ENCODE measurements at regions not wholly inside any gene's neighbourhood (a gene's known extent, or its start where the extent isn't known, plus 50 kb on each side); places are given as distances from the start of the nearest gene placed in this dataset.
"Not testable (repeated sequence)": the region's sequence is repeated elsewhere in the genome, so short reads cannot be mapped to it uniquely, and the experiment has no call there.

DNA sequence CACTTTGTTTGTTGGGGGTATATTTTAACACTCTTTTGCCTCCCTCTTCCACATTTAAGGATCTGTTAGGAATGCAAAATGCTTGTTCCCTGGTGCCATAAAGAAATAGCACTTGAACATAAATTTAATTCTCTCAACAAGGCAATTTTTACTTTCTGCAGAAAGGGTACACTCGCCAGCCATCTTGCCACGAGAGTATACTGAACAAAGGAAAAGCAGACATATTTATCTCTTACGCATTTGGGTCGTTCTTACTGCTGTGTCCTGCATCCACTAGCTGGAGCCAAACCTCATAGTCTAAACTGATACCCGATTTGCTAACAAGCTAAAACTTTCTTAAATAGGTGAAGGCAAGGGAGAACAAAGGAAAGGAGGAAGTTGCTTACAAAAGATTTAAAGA, 129.5 kb downstream of the B3GNT2 start:
- no peak for DNase-seq

DNA sequence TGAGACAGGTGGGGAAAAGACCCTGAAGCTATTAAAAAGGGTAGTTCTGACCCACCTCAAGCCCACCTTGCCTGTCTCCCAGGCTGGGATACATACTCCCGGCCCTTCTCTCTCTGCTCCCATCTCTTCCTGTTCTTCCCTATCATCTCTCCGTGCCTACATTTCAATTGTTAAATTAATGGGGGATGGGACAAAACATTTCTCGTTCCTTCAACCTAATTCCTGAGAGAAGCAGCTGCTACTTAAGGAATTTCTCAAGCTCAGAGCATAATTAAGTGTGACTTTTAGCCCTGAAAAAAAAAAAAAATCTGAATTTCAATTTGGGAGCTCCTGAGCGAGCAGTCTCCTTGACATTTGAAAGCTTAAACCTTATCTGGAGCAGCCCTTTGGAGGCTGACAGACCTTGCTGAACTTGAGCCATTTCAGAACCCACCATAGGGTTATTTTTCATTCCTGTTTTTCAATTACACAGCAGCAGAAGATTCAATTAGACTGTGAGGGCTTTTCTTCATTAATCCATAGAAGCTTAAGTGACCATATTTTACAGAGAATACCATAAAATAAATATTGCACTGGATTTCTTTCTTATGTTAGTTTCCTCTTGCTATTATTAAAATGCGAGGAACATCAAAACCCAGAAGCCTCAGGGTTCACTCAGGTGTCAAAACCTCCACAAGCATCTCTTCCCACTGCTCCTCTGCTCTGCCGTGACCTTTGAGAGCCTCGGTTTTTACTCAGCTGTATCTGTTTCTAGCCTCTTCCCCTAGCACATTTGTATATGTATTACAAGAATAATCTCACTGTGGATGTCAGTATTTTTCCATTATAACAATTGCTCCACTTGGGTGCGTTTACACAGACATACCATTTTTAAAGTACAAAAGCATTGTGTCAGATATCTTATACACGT, 125.7 kb downstream of the B3GNT2 start:
- DNase-seq = no peak

DNA sequence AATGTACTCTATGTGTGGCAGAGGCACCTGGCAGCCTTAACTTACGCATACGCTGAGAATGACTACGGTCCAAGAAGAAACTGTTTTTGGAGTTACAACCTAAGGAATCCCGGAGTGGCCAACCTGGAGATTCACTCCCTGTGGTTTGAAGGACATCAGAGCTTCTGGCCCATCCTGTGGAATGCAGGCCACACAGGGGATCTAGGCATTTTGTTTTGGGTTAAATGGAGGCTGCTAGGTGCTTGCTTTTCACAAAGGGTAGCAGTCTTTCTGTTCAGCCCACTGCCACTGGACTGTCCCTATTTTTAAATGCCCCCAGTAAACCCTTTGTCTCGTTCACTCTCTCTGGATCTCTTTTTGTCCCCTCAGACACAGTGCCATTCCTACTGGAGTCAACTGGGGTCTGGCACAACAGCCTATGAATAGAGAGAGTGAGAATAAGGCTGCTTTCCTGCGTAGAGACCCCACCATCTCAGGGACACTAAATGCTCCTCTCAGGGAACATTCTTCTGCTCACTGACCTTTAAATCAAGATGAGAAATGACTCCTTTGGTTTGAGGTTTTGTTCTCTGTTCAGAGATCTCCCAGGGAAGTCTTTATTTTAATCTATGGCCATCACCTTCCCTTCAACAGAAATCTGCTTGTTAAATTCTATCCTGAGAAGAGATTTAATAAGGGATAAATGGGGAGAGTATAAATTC, 124.9 kb downstream of the B3GNT2 start:
- no peak for DNase-seq

DNA sequence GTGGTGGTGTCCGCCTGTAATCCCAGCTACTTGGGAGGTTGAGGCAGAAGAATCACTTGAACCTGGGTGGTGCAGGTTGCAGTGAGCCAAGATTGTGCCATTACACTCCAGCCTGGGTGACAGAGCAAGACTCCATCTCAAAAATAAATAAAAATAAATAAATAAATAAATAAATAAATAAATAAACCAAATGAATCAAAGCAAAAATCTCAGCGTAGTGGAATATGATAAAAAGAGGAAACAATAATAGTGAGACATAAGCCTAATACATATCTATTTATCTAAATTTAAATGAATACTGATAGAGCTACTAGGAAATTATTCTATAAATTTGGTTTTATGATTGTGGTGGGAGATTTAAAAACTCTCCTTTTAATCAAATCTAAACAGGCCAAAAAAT, 124.2 kb downstream of the B3GNT2 start:
- not testable (repeated sequence) for DNase-seq

DNA sequence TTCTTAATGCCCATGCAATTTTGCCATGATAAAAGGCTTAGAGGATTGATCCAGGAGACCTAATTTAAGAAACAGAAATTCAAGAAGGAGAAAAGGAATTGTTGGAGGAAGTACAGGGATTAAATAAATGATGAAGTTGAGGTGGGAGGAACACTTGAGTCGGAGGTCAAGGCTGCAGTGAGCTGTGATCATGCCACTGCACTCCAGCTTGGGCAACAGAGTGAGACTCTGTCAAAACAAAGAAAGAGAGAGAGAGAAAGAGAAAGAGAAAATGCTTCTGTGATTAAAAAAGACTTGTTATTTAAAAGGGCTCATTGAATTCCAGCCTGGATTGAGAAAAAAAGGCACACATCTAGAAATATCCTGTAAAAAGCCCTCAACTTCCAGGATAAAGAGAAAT, 123.2 kb downstream of the B3GNT2 start:
- DNase-seq = no peak

DNA sequence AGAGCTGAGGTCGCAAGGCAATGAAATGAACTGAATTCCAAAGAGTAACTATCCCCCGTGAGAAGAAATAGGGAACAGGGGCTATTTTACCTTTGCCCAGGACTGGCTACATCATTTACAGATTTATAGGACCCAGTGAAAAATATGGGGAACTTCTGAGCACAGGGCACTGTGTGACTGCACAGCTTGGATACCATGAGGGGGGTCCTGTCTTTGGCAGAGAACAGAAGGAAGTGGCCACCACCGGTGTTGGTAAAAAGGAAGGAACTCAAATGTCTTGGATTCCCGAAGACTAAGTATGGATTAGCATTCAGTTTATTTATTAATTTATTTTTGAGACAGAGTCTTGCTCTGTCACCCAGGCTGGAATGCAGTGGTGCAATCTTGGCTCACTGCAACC, 119.6 kb downstream of the B3GNT2 start:
- DNase-seq = no peak

DNA sequence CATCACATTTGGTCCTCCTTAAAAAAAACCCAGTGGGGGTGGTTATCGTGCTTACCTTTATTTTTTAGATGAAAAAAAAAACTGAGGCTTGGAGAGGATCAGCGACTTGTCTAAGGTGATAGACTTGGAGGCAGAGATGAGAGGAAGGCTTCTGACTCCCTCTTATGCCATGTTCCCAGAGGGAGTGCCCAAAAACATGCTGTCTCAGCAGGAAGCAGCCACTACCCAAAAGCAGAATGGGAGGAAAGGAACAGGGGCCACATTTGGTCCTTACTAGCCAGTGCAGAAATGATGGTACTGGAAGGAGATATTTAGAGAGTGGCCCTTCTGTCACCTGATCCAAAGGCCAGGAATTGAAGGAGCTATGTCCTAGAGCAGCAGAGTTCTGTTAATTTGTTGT, 118.4 kb downstream of the B3GNT2 start:
- no peak for DNase-seq

DNA sequence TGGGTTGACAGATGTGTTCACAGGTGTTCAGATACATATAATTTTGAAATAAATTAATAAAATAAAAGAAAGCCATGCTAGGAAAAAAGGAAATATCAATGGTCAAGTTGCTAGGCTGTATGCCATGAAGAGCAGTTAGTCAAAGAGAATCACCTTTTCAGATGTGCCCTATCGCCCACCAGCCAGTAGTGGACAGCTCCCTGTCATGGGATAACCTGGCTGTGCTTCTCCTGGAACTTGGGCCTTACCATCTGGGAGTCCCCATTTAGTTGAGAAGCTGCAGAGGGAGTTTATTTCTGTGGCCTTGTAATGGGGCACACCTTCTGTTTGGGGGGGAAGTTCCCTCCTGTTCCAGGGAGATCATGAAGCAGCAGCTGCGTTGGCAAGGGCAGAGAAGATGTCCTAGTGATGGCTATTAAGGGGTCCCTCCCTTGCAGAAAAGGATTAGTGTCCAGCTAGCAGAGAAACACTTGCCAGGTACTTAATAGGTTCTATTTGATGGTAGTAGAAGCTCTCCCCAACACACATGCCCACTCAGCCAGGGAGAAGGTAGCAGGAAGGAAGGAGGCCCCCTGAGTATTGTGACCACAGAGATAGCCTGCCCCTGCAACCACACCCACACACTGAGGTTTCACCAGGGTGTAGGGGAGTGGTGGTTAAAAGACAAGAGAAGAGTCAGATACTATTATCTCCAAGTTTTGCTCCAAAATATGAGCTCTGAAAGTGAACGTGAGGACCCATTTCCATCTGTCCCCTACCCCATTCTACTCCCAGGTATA, 117.7 kb downstream of the B3GNT2 start:
- DNase-seq = no peak

DNA sequence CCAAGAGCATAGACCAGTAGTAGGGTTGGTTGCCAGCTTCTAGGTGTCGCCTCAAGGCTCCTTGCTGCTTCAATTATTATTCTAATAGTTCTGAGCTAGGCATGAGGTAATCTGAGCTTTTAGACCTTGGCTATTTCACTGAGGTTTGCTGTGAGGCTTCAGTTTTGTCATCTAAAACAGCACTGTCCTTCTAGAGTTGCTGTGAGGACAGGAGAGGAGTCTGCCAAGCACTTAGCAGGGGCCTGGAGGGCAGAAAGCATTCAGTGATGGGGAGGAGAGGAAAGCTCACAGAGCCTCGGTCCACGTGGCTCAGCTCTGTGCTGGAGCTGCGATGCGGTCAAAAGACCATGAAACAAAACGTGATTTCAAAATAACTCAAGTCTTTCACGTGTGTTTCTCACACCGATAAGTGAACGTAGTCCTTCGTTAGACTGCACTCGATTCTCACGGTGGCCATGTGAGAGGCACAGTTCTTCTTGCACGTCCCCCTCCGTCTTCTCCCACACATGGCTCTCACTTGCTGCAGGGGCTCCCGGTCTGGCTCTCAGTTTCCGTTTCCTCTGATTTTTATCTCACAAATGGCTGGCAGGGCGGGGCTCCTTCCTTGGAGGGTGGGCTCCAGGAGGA, 113.7 kb downstream of the B3GNT2 start:
- peak; percentile 66 for DNase-seq

DNA sequence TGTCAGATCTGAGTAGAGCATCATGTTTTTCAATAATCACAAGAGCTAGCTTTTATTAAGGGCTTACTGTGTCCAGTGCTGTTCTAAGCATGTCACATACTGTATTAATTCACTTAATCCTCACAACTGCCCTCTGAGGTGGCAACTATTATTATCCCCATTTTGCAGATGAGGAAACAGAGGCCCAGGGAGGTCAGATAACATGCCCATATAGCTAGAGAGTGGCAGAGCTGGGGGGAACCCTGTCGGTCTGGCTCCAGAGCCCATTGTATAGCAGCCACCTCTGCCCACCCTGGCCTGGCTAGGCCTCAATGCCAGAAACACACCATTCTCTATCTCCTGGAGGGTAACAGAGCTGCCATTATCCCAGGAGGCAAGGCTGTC, 113.2 kb downstream of the B3GNT2 start:
- no peak for DNase-seq

DNA sequence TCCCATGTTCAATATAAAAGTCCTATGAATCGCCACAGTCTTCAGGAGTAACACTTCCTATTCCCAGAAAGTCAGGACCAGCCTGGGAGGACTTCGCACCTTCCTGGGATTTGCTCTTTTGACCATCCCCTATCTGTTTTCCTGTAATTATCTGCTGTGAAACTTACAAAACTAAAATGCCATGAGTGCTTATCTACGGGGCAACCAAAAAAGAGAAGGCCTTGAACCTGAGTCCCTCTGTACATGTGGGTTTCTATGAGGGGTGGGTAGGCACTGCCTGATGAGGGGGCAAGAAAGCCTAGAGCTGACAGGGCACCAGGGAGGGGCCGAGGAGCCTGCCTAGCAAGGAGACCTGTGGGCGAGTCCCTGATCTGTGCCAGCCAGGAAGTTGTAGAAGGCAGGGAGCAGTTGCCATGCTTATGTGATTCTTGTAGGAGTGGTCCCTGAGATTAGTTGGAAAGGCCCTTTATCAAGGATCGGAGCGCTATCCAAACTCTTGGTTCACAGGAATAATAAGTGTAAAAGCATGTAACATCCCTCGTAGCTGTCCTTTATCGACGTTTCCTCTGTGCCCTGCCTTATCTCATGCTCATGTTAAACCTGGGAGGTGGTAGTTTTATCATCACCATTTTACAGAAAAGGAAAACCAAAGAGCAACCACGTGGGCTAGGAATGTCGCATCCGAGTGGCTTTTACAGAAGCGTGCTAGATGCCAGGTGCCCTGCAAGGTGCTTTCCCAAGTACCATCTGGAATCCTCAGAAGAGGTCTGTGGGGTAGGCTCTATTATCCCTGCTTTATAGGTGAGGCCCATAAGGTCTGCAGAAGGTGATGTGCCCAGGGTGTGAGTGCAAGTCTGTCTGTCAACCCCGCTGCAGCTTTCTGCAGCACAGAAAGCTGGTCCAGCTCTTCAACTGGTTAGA, 111.8 kb downstream of the B3GNT2 start:
- no peak for DNase-seq

DNA sequence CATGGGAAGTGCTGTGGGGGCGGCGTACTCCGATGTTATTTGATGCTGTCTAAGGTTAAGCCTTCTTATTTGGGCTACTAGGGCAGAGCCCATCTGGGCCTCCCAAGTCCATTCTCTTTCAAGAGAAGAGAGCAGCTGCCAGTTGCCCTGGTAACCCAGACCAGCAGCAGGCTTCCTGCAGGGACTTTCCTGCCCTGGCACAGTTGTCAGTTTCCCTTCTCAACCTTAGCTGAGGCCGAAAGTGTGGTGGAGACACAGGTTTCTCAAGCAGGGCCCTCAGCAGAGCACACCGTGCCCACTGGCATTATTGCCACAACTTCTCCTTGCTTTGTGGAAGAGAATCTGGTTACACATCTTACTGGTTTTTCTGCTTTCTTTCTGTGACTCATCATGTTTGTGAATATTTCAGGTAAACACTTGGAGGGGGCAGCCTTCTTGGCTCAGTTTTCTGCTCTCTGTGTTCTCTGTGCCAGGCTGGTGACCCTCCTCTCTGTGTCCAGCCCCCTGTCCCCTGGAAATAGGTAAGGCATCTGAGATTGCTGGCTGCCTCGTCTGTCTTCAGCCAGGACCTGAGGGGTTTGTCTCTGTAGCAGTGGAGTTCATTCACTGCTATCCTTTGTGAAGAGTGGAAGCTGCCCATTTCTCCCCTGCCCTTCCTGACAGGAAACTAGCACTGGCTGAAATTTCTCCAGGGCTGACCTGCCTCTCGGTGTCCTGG, 111.0 kb downstream of the B3GNT2 start:
- peak; percentile 76 for DNase-seq

DNA sequence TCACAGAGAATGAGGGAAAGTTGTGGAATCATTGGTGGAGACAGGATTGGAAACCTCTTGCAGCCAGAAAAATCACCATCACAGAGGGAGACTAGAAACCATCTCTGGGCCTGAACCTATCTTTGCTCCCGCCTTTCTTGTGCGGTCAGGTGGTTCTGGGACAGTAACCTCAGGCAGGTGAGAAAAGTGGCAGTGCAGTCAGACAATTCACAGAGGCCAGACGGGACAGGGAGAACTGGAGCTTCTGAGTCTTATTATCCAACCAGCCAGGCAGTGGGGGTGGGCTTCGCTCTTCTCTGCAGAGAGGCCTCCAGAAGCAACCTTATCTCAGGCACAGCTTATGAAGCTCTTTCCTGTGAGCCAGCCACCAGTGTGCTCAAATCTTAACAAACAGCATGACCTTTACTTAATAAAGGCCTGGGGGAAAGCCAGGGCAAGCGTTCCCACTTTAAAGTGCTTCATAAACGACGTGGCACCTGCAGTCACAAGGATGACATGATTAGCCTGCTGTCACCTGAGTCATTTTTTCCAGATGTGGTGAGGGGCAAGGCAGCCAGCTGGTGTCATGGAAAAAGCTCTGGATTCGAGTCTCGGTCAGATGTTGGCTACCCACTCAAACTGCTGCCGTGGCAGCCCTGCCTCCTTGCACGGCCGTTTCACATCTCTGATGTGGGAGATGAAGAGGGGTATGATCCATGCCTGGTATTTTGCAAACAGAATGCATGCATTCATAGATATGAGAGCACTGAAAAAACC, 109.7 kb downstream of the B3GNT2 start:
- DNase-seq = peak; percentile 82

DNA sequence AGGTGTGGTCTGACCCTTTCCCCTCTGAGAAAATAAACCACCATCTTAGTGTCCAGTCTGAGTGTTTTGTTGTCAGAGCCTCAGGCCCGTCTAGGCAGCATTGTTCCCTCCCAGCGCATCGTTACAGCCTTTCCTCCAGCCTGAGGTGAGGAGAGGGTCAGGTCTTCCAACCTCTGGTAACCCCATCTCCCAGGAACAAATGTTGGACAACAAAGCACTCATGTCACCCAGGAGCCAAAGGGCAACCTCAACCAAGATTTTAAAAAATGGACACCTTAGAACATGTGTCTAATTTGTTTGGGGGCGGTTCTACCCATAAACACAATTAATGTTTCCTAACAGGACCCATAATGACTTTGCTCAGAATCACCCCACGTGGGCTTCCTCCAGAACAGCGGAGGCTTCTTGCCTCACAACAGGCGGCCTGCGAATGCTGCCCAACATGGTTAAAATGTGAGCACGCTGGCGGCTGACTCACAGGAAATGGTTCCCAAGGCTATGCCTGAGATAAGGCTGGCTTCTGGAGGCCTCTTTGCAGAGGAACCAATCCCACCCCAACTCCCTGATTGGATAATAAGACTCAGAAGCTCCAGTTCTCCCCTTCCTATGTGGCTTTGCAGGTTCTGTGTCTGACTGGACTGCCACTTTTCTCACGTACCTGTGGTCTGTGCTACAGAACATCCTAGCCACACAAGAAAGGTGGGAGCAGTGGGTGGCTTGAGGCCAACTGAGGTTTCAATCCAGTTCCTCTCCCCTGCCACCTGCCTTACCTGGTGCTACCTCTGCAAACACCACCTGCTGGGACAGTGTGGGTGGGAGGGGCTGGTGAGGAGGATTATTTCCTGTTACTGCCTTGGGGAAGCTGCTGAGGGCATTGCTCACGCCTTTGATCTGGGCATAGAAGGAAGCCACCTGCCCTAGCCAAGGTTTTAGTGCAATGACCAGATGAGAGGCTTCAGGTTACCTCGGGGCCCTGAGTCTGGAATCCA, 108.8 kb downstream of the B3GNT2 start:
- DNase-seq = peak; percentile 72

DNA sequence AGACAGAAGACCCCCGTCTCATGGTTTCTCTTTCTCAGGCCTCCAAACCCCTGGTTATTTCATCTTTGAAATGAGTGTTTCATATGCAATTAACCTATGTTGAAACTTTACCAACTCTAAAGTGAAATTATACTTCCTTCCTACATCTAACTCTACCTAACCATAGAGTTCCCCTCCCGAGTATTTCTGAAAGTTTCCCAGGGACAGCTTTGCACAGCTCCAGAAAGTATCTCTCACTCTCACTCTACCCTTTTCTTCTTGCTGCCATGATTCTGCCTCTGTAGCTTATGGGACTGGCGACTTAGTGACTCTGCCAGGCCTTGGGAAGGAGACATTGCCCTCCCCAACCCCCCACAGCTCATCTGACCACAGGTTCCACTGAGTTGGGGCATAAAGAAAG, 107.9 kb downstream of the B3GNT2 start:
- no peak for DNase-seq

DNA sequence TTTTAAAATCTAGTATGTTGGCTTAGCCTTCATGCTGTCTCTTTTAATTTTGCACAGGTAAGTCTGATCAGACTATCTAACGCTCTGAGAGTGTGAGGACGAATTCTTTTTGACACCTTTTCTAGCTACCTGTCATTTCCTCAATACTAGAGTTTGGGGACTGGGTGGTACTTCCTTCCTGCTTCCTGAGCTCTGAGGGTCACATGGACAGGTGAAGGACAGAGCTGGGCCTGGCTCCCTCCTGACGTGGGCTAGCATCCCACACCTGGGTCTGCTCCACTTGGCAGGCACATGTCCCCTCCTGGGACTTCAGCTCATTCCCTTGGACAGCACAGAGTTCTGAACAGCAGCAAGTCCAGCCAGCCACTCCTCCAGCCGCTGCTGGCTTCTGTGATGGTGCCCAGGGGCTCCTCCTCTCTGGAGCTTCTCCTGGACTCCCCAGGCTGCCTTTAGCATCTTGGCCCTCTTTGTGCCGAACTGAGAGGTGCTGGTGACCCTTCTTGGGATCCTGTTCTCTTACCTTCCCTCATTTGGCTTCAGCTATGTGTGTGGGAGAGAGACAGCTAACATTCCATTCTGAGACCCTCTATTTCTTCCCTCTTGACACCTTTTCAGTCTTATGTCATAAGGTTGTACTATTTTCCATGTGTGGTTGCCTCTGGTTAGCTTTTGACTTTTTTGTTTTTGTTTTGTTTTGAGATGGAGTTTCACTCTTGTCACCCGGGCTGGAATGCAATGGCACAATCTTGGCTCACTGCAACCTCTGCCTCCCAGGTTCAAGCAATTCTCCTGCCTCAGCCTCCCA, 106.9 kb downstream of the B3GNT2 start:
- DNase-seq = no peak

DNA sequence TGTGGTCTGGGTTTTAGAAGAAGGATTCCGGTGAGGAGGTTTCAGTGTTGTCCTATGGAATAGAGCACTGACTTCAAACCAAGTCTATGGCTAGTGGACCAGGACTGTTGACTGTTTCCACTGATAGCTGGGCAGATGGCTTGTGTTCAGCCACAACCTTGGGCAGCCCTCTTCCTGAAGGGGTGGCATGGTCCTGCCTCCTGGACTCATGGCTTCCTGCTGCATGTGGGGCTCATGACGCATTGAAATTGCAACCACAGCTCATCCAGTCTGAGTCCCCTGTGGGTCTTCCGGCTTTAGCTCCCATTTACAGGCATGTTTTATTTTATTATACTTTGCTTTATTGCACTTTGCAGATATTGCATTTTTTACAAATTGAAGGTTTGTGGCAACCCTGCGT, 105.0 kb downstream of the B3GNT2 start:
- DNase-seq = no peak

DNA sequence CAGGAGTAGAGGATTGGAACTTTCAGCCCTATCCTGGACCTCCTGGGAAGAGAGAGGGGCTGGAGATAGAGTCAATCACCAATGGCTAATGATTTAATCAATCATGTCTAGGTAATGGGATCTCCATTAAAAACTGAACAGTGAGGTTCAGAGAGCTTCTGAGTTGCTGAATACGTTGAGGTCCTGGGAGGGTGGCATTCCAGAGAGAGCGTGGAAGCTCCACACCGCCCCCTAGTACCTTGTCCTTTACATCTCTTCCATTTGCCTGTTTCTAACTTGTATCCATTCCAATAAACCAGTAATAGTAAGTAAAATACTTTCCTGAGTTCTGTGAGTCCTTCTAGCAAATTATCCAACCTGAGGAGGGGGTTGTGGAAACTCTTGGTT, 101.7 kb downstream of the B3GNT2 start:
- no peak for DNase-seq

Data from activated effector memory CD4-positive, alpha-beta T cell treated with anti-CD3 and anti-CD28 coated beads, Interleukin-2, amount 50 U/mL, for 16 hours (primary cell).